ENCODE measurements at regions not wholly inside any gene's neighbourhood (a gene's known extent, or its start where the extent isn't known, plus 50 kb on each side); places are given as distances from the start of the nearest gene placed in this dataset.

GRCh38 chr11:92316106-92316809 lies 91.6 kb downstream of the FAT3 start:
- 94% methylated on average over 2 of the region's 4 CpGs for WGBS (ENCODE audit: insufficient coverage)
- Mint-ChIP-seq H3K4me1 (no peaks in the 10 kb centered on the region), H3K27me3 (ENCODE audit: low read depth in 2 of 2) (no peaks in the 10 kb centered on the region), H3K36me3 (no peaks in the 10 kb centered on the region), H3K4me3 (no peak overlapping the region), H3K9me3 (peaks cover 2 to 3% of the 10 kb centered on the region in 2 donors), H3K27ac (no peak overlapping the region)
- H3K27me3 ChIP-seq (ENCODE audit: control insufficient read depth, insufficient read depth, low read length) = no peaks in the 10 kb centered on the region
- H3K9me3 ChIP-seq (ENCODE audit: control insufficient read depth, insufficient read depth, low read length) = no peaks in the 10 kb centered on the region
- intact Hi-C loops (cut with micrococcal nuclease) = no loop called here
- TF ChIP-seq CTCF (IDR thresholded peaks at IDR 0.05) = no peak
- H3K27ac ChIP-seq (ENCODE audit: low read length) = no peak overlapping the region
- DNase-seq (no peak), ATAC-seq (no peak)
- no peaks in the 10 kb centered on the region for H3K4me1 ChIP-seq (ENCODE audit: control insufficient read depth, insufficient read depth, low read length)
- no peak overlapping the region for H3K4me3 ChIP-seq (ENCODE audit: low read length)
- no peaks in the 10 kb centered on the region for H3K36me3 ChIP-seq (ENCODE audit: control insufficient read depth, insufficient read depth, low read length)

- Histone ChIP-seq H3K4me1 (ENCODE audit: control insufficient read depth, insufficient read depth, low read length) (no peaks in the 10 kb centered on the region), H3K27me3 (ENCODE audit: control insufficient read depth, insufficient read depth, low read length) (no peaks in the 10 kb centered on the region), H3K36me3 (ENCODE audit: control insufficient read depth, insufficient read depth, low read length) (no peaks in the 10 kb centered on the region), H3K9me3 (ENCODE audit: control insufficient read depth, insufficient read depth, low read length) (no peaks in the 10 kb centered on the region), H3K27ac (ENCODE audit: low read length) (no peak overlapping the region), H3K4me3 (ENCODE audit: low read length) (no peak overlapping the region)
- Mint-ChIP-seq H3K9me3 (peaks cover 2 to 3% of the 10 kb centered on the region in 2 donors), H3K36me3 (no peaks in the 10 kb centered on the region), H3K4me3 (no peak overlapping the region), H3K4me1 (no peaks in the 10 kb centered on the region), H3K27me3 (ENCODE audit: low read depth in 2 of 2) (no peaks in the 10 kb centered on the region), H3K27ac (no peak overlapping the region)
- DNase-seq = no peak
- intact Hi-C loops (cut with micrococcal nuclease) = no loop called here
- no peak for TF ChIP-seq CTCF (IDR thresholded peaks at IDR 0.05)
- no peak for ATAC-seq
Observed at GRCh38 chr11:92317222-92317621, 92.6 kb downstream of the FAT3 start.

GRCh38 chr11:92317721-92318120 lies 93.1 kb downstream of the FAT3 start:
- Mint-ChIP-seq H3K27ac (no peak overlapping the region), H3K27me3 (ENCODE audit: low read depth in 2 of 2) (no peaks in the 10 kb centered on the region), H3K4me1 (no peaks in the 10 kb centered on the region), H3K4me3 (no peak overlapping the region), H3K9me3 (peaks cover 3% of the 10 kb centered on the region in 2 donors), H3K36me3 (no peaks in the 10 kb centered on the region)
- Histone ChIP-seq H3K4me3 (ENCODE audit: low read length) (no peak overlapping the region), H3K9me3 (ENCODE audit: control insufficient read depth, insufficient read depth, low read length) (no peaks in the 10 kb centered on the region), H3K4me1 (ENCODE audit: control insufficient read depth, insufficient read depth, low read length) (no peaks in the 10 kb centered on the region), H3K27me3 (ENCODE audit: control insufficient read depth, insufficient read depth, low read length) (no peaks in the 10 kb centered on the region), H3K27ac (ENCODE audit: low read length) (no peak overlapping the region), H3K36me3 (ENCODE audit: control insufficient read depth, insufficient read depth, low read length) (no peaks in the 10 kb centered on the region)
- intact Hi-C loops (cut with micrococcal nuclease) = no loop called here
- WGBS (ENCODE audit: insufficient coverage) = 50% methylated on average over 2 of the region's 2 CpGs
- TF ChIP-seq CTCF (IDR thresholded peaks at IDR 0.05) = no peak
- ATAC-seq (no peak), DNase-seq (no peak)

GRCh38 chr11:92322225-92322624 lies 97.6 kb downstream of the FAT3 start:
- 43% methylated on average over 3 of the region's 3 CpGs for WGBS (ENCODE audit: insufficient coverage)
- ATAC-seq (no peak), DNase-seq (no peak)
- no peaks in the 10 kb centered on the region for H3K9me3 ChIP-seq (ENCODE audit: control insufficient read depth, insufficient read depth, low read length)
- H3K27me3 ChIP-seq (ENCODE audit: control insufficient read depth, insufficient read depth, low read length) = no peaks in the 10 kb centered on the region
- no peaks in the 10 kb centered on the region for H3K4me1 ChIP-seq (ENCODE audit: control insufficient read depth, insufficient read depth, low read length)
- H3K36me3 ChIP-seq (ENCODE audit: control insufficient read depth, insufficient read depth, low read length) = no peaks in the 10 kb centered on the region
- Mint-ChIP-seq H3K9me3 (peaks cover 5 to 6% of the 10 kb centered on the region in 2 donors), H3K4me3 (no peak overlapping the region), H3K27ac (no peak overlapping the region), H3K4me1 (no peaks in the 10 kb centered on the region), H3K36me3 (no peaks in the 10 kb centered on the region), H3K27me3 (ENCODE audit: low read depth in 2 of 2) (no peaks in the 10 kb centered on the region)
- no peak for TF ChIP-seq CTCF (IDR thresholded peaks at IDR 0.05)
- no peak overlapping the region for H3K4me3 ChIP-seq (ENCODE audit: low read length)
- intact Hi-C loops (cut with micrococcal nuclease) = no loop called here
- H3K27ac ChIP-seq (ENCODE audit: low read length) = no peak overlapping the region
